Epithelial cell of esophagus (primary cell): ENCODE measurements at regions not wholly inside any gene's neighbourhood (a gene's known extent, or its start where the extent isn't known, plus 50 kb on each side); places are given as distances from the start of the nearest gene placed in this dataset.

Source experiments
- DNase-seq: peaks from one replicate; pipeline ENCODE4 v3.0.0; 2010; ENCODE audit warnings: low read depth
- H3K4me3 ChIP-seq: 2 replicates; pipeline ENCODE4 v1.5.1; 2011; ENCODE audit warnings: mild to moderate bottlenecking, low read length, control low read depth
- TF ChIP-seq, protein P1 (sequence below): IDR thresholded peaks from 2 replicates; pipeline ENCODE4 v1.5.1; 2011; ENCODE audit warnings: low read depth, mild to moderate bottlenecking, low read length, control low read depth, inconsistent platforms; ENCODE audit not compliant: insufficient read depth; ENCODE audit errors: missing control alignments

DNA sequence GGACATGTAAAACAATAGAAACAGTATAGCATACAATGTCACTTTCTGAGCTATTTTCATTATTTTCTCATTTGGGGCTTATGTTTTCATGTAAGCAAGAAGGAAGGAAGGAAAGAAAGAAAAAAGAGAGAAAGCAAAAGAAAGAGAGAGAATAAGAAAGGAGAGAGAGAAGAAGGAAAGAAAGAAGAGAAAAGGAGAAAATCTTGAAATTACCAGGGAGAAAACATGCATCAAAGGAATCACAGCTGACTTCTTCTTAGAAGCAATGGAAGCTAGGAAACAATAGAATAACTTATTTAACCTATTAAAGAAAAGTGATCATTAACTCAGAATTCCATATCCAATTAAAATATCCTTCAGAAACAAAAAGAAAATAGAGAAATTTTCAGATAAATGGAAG, 471.5 kb downstream of the OCA2 start:
- no peak overlapping the region for H3K4me3 ChIP-seq
- DNase-seq = no peak
- TF ChIP-seq, protein P1, sequence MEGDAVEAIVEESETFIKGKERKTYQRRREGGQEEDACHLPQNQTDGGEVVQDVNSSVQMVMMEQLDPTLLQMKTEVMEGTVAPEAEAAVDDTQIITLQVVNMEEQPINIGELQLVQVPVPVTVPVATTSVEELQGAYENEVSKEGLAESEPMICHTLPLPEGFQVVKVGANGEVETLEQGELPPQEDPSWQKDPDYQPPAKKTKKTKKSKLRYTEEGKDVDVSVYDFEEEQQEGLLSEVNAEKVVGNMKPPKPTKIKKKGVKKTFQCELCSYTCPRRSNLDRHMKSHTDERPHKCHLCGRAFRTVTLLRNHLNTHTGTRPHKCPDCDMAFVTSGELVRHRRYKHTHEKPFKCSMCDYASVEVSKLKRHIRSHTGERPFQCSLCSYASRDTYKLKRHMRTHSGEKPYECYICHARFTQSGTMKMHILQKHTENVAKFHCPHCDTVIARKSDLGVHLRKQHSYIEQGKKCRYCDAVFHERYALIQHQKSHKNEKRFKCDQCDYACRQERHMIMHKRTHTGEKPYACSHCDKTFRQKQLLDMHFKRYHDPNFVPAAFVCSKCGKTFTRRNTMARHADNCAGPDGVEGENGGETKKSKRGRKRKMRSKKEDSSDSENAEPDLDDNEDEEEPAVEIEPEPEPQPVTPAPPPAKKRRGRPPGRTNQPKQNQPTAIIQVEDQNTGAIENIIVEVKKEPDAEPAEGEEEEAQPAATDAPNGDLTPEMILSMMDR = no peak

DNA sequence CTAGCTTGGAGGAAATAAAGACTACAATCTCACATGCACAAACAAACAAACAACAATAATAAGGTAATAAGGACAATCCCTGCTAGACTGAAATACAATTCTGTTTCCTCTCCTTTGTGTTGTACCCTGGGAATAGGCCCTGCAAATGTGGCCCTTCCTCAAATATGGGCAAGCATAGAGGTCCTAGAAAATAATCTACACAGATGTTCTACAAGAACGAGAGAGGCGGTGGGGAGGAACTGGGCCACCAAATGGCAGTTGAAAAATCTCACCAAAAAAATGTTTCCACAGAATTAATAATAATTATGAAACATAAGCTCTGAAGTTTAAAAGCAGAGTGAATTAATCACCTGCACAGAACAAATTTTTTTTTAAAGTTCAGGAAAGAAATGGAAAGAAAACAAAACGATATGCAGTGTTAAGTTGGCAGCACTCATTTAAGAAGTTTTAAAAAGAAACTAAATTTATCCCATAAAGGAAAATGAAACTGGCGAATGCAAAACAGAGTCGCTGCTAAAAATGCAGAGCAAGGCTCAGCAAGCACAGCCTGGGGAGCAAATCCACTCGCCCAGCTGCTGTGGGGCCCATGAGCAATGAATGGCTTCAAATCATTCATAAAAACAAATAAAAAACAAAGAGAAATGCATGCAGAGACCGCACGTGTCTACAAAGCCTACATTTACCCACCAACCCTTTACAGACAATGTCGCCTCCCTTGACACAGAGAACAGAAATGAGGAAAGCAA, 475.4 kb downstream of the OCA2 start:
- H3K4me3 ChIP-seq = no peak overlapping the region
- TF ChIP-seq, protein P1 = no peak
- DNase-seq = no peak

DNA sequence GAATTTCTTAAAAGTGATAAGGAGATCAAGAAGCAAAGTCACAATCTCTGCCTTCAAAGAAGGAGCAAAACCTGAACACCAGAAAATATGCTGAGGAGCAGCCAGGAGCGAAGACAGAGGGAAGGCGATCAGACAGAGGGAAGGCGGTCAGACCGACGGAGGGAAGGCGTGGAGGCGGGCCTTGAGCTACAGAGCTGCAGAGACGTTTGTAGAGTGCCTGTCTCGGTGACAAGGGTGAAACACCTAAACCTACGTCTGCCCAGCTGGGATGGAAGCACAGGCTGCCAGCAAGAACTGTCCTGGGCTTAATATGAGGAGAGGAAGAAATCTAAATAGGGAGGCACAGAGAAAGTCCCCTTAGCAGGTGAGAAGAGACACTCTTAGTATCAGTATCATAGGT, 476.0 kb downstream of the OCA2 start:
- TF ChIP-seq, protein P1 = no peak
- H3K4me3 ChIP-seq = no peak overlapping the region
- DNase-seq = no peak

DNA sequence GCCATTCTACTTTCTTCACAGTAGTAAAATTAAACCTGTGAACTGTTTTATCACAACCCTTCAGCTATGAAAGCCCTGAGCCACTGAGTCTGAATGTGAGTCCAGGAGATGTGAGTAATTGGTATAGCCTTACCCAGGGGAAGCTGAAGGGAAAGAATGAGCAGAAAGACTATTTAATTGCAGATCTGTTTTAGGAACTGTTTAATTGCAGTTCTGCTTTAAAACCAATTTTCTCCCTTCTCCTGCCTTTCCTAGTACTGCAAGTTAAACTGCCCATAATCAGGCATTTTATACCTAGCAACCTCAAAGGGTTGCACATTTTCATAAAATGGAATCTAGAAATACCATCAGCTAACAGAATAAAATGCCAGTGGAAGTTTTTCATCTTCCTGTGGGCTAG, 476.7 kb downstream of the OCA2 start:
- no peak overlapping the region for H3K4me3 ChIP-seq
- TF ChIP-seq, protein P1 = no peak
- DNase-seq = no peak

DNA sequence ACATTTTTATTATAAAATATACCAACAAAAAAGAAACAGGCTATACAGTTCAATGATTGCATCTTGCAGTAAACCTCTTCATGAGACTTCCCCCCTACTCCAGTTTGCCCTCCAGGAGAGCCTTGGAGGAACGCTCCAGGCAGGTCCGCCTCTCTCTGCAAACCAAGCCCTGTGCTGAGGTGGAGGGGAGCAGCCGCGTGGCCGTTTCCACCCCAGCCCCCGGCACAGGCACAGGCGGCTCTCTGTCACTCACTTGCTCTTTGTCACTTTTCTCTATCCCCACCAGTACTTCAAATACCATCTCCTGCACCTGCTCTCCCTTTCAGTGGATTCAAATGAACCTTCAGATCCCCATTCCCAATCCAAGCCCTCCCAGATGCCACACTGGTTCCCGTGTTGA, 479.9 kb downstream of the OCA2 start:
- no peak overlapping the region for H3K4me3 ChIP-seq
- TF ChIP-seq, protein P1 = no peak
- DNase-seq = no peak

DNA sequence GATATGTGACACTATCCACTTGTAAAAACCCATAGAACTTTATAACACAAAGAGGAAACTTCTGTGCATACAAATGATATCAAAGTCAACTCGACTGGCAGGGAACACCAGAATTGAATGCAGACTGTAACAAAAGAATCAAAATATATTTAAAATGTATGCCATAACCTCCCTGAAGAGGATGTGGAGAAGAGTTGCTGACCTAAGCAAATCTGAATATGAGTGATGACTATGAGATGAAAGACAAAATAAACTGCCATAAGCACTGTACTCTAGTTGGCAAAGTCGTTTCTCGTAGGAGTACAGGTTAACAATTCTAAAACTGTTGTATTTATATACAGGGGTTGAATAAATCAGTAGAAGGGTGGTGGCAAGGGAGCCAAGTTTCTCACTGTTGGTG, 482.1 kb downstream of the OCA2 start:
- TF ChIP-seq, protein P1 = no peak
- DNase-seq = no peak
- H3K4me3 ChIP-seq = no peak overlapping the region

DNA sequence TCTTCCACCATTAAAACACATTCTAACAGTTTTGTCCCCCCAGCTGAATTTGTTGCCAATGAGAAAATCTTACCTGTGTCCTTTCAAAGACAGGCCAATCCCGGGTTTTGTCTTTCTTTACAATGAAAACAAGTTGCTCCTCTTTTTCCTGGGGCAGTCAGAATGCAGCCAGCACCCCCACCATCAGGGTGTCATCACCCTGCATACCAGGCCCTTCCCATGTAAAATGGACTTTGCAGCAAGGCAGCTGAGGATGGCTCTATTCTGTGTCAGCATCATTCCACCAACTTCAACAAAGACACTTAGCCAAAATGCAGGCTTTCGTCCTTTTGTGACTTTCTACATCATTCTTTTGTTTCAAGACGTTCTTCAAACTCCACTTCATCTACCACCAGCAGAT, 490.9 kb downstream of the OCA2 start:
- no peak overlapping the region for H3K4me3 ChIP-seq
- DNase-seq = no peak

More for the DNA sequence above, 490.9 kb downstream of the OCA2 start:
- TF ChIP-seq, protein P1 = no peak
